GM12892 (cell line): ENCODE measurements at regions not wholly inside any gene's neighbourhood (a gene's known extent, or its start where the extent isn't known, plus 50 kb on each side); places are given as distances from the start of the nearest gene placed in this dataset.

Experiments
- POLR2A ChIP-seq: IDR thresholded peaks from 2 replicates; pipeline ENCODE4 v1.6.1; 2011; ENCODE audit warnings: low read depth, low read length, control low read depth
- POLR2AphosphoS5 ChIP-seq: IDR thresholded peaks from 2 replicates; pipeline ENCODE4 v1.6.1; 2011; ENCODE audit warnings: low read depth, low read length, control low read depth
- TAF1 ChIP-seq: IDR thresholded peaks from 2 replicates; pipeline ENCODE4 v1.6.1; 2011; ENCODE audit warnings: low read depth, mild to moderate bottlenecking, control low read depth, low read length, borderline replicate concordance

DNA sequence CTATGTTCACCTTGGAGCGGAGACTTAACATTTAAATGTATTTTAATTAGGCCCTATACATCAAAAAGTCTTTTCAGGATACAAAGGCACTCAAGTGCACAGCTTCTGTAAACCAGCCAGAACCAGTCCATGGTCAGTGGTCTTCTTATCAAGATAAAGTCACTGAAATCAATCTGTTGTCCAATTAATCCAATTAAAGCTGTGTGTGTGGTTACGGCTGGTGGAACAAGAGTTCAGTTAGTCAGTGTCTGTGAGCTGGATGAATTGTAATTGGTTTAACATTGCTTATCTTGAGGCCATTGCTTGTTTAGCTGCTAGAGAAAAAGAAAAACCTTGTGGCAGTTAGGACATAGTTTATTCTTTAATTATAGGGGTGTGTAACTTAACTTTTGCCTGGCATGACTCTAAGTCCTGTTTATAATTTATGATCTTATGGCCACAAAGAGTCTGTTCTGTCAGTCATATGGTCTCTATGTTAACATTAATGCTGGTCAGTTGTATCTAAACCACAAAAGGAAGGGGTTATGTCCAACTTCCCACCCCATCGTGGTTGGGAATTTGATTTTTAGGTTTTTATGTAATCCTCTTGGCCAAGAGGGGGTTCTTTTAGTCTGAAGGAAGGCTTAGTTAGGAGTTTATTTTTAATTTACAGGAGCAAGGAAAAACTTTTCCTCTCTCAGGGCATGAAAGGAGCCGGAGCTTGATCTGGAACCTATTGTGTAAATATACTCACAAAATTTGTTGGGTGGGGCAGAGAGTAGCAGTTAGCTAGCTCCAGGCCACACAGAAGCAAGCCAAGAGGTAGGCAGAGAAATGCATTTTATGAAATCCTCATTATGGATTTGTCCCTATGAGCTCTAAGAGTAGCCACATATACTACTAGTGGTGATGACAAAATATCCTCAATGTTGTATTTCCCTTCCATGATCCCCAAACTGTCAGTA lies 665.7 kb upstream of the ACTRT1 start:
- TF ChIP-seq TAF1 (no peak), POLR2A (no peak), POLR2AphosphoS5 (no peak)
